GM08714 (cell line): ENCODE measurements at regions not wholly inside any gene's neighbourhood (a gene's known extent, or its start where the extent isn't known, plus 50 kb on each side); places are given as distances from the start of the nearest gene placed in this dataset.

Experiments used
- H3K4me3 ChIP-seq: fragments of 200-500 bp; sonication (Bioruptor generic); 2 replicates; pipeline ENCODE4 v1.5.1; 2014; ENCODE audit warnings: mild to moderate bottlenecking, low read length, inconsistent platforms
- ZNF274 ChIP-seq: IDR thresholded peaks from 2 replicates; pipeline ENCODE4 v1.6.1; 2012; ENCODE audit warnings: mild to moderate bottlenecking, low read depth, low read length

DNA sequence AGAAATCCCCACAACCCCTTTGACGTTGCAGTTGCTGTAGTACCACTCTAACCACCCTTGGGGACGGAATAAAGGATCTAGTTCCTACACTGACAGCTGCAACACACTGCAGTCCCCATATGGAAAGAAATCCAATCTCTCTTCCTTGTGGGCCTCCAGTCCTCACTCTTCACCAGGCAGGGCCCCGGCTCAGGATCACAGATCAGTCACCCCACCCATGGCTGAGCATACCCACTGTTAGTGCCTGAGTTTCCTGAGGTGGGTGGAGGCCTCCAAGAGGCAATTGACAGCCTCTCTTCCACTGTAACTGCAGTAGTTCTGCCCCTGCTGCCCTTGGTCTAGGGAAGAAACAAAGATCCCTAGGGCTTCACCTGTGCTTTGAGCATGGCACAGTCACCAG, 670.0 kb upstream of the CDH2 start:
- H3K4me3 ChIP-seq = no peak overlapping the region
- TF ChIP-seq ZNF274 = no peak

DNA sequence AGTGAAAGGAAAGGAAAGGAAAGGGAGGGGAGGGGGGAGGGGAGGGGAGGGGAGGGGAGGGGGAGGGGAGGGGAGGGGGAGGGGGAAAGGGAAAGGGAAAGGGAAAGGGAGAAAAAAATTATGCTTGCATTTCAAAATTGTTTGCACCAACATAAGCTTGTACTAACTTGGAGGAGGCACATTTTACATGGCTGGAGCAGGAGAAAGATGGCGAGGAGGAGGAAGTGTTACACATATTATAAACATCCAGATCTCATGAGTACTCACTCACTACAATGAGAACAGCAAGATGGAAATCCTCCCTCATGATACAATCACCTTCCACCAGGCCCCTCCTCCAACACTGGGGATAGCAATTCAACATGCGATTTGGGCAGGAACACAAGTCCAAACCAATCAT, 660.2 kb upstream of the CDH2 start:
- no peak for TF ChIP-seq ZNF274
- no peak overlapping the region for H3K4me3 ChIP-seq

DNA sequence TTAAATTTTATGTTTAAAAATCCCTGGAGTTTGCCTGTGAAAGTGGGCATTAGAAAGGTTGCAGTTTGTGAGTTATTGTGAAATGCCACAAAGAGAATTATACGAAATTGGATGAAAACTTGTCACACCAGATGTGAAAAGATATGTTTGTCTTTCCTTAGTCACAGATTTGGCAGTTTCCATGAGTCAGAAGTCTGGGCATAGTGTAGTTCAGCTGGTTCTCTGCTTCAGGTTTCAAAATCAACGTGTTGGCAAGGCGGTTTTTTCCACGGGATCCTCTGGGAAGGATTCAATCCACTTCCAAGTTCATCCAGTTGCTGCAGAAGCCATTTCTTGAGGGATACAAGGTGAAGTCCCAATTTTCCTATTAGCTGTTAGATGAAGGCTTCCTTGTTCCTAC, 658.0 kb upstream of the CDH2 start:
- no peak overlapping the region for H3K4me3 ChIP-seq
- TF ChIP-seq ZNF274 = no peak

GRCh38 chr18:28831908-28832307, 655.0 kb upstream of the CDH2 start:
- no peak for TF ChIP-seq ZNF274
- no peak overlapping the region for H3K4me3 ChIP-seq

DNA sequence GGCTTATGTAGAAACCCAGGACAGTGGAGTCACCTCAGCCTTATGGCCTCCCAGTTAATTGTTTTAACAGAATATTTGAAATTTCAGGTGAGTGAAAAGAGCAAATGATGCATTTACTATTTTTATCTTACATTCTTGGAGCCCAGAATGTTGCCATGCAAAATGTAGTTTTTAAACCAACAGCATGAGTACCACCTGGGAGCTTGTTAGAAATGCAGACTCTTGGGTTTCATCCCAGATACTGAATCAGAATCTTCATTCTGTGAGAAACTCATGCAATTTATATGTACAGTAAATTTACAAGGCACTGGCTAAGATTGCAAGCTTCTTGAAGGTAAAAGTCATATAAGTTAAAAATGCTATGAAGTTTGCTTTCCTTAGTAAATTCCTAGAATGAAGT, 654.5 kb upstream of the CDH2 start:
- no peak overlapping the region for H3K4me3 ChIP-seq
- TF ChIP-seq ZNF274 = no peak

GRCh38 chr18:28826107-28826506, 649.2 kb upstream of the CDH2 start:
- H3K4me3 ChIP-seq = no peak overlapping the region
- TF ChIP-seq ZNF274 = no peak

- no peak for TF ChIP-seq ZNF274
- H3K4me3 ChIP-seq = no peak overlapping the region
These were observed 647.2 kb upstream of the CDH2 start for GRCh38 chr18:28824183-28824574.

DNA sequence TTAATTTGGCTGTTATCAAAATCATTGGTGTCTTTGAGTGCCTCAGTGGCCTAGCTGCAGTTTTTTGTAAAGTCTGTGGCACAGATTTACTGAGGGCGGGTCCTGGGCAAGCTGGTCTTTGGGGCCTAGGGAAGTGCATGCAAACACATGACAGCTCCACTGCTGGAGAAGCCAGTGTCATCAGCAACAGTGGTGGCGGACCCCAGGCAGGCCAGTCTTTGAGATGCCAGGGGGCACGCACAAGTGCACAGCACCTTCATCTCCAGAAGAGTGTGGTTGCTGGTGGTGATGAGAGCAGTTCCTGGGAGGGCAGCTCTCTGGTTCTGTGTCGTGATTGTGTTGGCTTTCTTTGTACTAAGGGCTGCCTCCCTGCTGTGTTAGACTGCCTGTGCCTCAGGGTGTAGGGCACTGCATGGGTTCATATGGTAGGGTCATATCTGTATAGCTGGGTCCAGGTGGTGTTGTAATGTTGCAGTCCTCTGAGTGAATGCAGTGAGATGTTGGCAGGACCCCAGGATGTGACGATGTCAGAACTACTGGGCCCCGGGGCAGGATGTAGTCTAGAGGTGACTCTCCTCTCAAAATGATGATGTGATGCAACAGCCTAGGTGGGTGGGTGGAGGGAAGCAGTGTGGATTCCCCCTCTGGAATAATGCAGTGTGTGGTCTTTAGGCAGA, 646.7 kb upstream of the CDH2 start:
- H3K4me3 ChIP-seq = no peak overlapping the region
- TF ChIP-seq ZNF274 = no peak

- H3K4me3 ChIP-seq = no peak overlapping the region
- TF ChIP-seq ZNF274 = no peak
These were observed 643.4 kb upstream of the CDH2 start for GRCh38 chr18:28820353-28820752.

DNA sequence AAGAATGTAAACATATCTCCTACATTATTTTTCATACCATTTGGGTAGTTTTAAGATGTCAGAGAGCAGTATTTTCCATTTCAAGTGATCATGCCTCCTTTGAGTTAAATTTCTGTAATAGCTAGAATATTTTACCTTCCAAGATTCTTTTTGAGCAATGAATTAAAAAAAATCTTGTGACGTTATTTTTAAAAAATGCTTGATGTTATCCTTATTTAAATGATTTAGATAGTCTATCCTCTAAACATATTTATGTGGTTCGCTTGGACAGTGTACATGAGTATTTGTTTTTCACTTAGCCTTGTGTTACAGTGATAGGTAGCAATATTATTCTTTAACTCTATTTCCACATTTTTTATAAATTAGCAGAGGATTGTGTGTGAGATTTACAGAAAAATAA, 639.2 kb upstream of the CDH2 start:
- no peak for TF ChIP-seq ZNF274

DNA sequence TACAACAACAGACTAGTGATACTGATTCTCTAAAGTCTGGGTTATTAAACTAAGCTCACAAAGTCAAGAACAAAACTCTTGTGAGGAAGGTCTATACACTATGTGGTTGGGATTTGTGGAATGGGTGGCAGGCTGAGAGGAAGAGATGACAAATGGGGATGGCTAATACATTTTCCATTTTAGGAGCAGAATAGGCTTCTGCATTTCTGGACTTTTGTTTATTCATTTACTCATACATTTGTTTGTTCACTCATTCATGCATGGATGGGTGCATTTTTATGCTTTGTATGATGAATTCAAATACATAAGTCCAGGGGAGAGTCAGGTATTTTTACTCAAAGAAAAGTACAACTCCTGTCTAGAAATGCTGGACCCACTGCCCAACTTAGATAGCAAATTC, 637.4 kb upstream of the CDH2 start:
- no peak for TF ChIP-seq ZNF274
- H3K4me3 ChIP-seq = no peak overlapping the region

More for the DNA sequence above, 639.2 kb upstream of the CDH2 start:
- H3K4me3 ChIP-seq = no peak overlapping the region

DNA sequence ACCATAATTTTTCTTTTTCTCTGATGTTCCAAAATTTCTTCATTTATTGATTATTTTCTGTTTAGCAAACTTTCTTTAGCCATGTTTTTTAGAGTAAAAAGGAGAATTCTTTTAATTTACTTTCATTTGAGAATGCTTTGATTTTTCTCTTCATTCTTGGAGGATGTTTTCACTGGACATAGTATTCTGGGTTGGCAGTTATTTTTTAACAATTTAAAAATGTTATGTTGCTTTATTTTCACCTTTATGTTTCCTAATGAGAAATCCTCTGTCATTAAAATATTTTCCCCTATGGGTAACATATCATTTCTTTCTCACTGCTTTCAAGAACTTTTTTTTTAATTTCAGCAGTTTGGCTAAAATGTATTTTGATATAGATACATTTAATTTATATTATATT, 631.4 kb upstream of the CDH2 start:
- TF ChIP-seq ZNF274 = no peak
- H3K4me3 ChIP-seq = no peak overlapping the region

- H3K4me3 ChIP-seq = no peak overlapping the region
- TF ChIP-seq ZNF274 = no peak
These were observed 628.6 kb upstream of the CDH2 start for GRCh38 chr18:28805491-28805890.

DNA sequence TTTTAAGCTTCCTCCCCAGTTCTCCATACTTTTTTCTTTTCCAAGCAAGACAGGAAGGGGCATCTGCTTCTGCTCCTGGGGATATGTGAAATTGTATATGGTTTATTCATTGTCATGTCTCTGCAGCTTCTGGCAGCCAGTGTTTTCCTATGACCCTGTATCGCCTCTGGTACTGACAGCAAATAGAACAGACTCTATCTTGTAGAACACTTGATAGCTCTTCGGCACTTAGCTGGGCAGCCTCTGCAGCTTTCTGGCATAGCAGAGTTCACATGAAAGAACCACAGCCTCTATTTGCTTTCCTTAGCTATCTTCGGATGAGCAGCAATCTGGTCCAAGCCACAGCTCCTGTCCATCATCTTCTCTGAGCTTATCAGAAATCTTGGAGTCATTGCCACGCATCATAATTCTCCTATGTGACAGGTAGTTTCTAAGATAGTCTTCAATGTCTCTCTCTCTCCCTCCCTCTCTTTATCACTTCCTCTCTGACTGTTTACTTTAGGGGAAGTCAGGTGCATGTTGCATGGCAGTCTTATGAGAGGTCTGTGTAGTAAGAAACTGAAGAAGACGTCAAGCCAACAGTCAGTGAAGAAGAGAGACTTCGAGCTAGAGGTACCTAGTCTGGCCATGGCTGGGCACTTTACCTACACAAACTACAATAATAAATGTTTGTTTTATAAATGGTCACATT, 627.7 kb upstream of the CDH2 start:
- no peak for TF ChIP-seq ZNF274
- H3K4me3 ChIP-seq = no peak overlapping the region

- TF ChIP-seq ZNF274 = no peak
- H3K4me3 ChIP-seq = no peak overlapping the region
These were observed 625.6 kb upstream of the CDH2 start for GRCh38 chr18:28802546-28802945.

DNA sequence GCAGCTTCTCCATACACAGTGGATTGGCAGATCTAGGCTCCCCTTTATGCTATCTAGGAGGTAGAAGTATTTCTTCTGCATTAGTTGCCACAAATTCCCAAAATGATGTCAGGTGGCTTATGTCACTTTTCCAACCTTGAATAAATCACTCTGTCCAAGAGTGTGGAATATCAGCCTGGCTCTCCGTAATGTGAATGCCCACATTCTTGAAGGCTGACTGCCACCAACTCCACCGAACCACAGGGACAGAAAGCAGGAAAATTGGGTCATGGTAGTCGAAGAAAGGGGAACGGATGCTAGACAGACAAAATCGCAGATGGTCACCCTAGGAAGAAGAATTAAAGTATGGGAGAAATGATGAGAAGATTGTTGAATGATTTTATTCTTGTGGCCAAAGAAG, 624.9 kb upstream of the CDH2 start:
- TF ChIP-seq ZNF274 = no peak

More for the DNA sequence above, 624.9 kb upstream of the CDH2 start:
- H3K4me3 ChIP-seq = no peak overlapping the region
